Gastroesophageal sphincter (tissue), 4 donors: ENCODE measurements at regions not wholly inside any gene's neighbourhood (a gene's known extent, or its start where the extent isn't known, plus 50 kb on each side); places are given as distances from the start of the nearest gene placed in this dataset.

Experiments used
- ATAC-seq: fragments of 150-250 bp; one replicate; pipeline ENCODE4 v1.9.1; 2016; ENCODE audit warnings: mild to moderate bottlenecking, moderate library complexity
- H3K27ac ChIP-seq, 4 donors: fragments of 200-600 bp; sonication (generic) in 3 of 4; 1 replicate in 3 of 4; 2 replicates in 1 of 4; pipeline ENCODE4 v1.5.1; 2016 to 2019
- H3K27me3 ChIP-seq: fragments of 200-600 bp; sonication (generic); one replicate; pipeline ENCODE4 v1.5.1; 2019
- H3K36me3 ChIP-seq, 2 donors: fragments of 200-600 bp; sonication (generic); one replicate each; pipeline ENCODE4 v1.5.1; 2019; ENCODE audit warnings: control low read depth in 1 of 2
- H3K4me1 ChIP-seq, 3 donors: fragments of 200-600 bp; sonication (generic); 1 replicate in 2 of 3; 2 replicates in 1 of 3; pipeline ENCODE4 v1.5.1; 2016 to 2019; ENCODE audit warnings: control low read depth in 2 of 3
- H3K4me3 ChIP-seq, 2 donors: fragments of 200-600 bp; sonication (generic); one replicate each; pipeline ENCODE4 v1.5.1; 2019; ENCODE audit warnings: mild to moderate bottlenecking in 1 of 2, moderate library complexity in 1 of 2
- H3K9me3 ChIP-seq, 3 donors: fragments of 200-600 bp; sonication (generic); one replicate each; pipeline ENCODE4 v1.5.1; 2017 to 2019; ENCODE audit warnings: control low read depth in 2 of 3
- CTCF ChIP-seq, 4 experiments: fragments of 200-600 bp in 2 of 4; fragments of 450-650 bp in 2 of 4; sonication (generic) in 1 of 4; IDR thresholded peaks; one replicate each; pipeline ENCODE4 v1.5.1; 2017 to 2019; ENCODE audit warnings: antibody characterized with exemption in 4 of 4, mild to moderate bottlenecking in 2 of 4, moderate library complexity in 2 of 4
- EP300 ChIP-seq: sonication (generic); formaldehyde crosslinking; IDR thresholded peaks from one replicate; pipeline ENCODE4 v1.6.1; 2017; ENCODE audit warnings: antibody characterized with exemption, mild to moderate bottlenecking
- POLR2A ChIP-seq, 2 donors: fragments of 450-650 bp; IDR thresholded peaks; one replicate each; pipeline ENCODE4 v1.6.1; 2017; ENCODE audit warnings: antibody characterized with exemption in 2 of 2, mild to moderate bottlenecking in 2 of 2, moderate library complexity in 1 of 2
- POLR2AphosphoS5 ChIP-seq: sonication (generic); formaldehyde crosslinking; IDR thresholded peaks from one replicate; pipeline ENCODE4 v1.6.1; 2017; ENCODE audit warnings: antibody characterized with exemption
- WGBS, 2 donors: methylation state at CpG; one replicate each; pipeline ENCODE4 v1.1.5; 2018; ENCODE audit warnings: low coverage in 1 of 2; 5-methylcytosine and 5-hydroxymethylcytosine counted together

GRCh38 chr2:6492573-6492972, 373.1 kb downstream of the CMPK2 start:
- WGBS, 2 donors, result 50% methylated on average over 1 of the region's 1 CpG; no CpG with 5 or more reads in 1 of the 2 donors
- H3K27ac ChIP-seq, result no peak overlapping the region
- H3K27me3 ChIP-seq, result no peaks in the 10 kb centered on the region
- no peaks in the 10 kb centered on the region for H3K9me3 ChIP-seq
- TF ChIP-seq POLR2A (IDR thresholded peaks at IDR 0.05), result no peak
- no peak for TF ChIP-seq POLR2AphosphoS5
- TF ChIP-seq EP300, result no peak
- no peak for TF ChIP-seq CTCF (IDR thresholded peaks at IDR 0.05)
- no peak for ATAC-seq
- H3K36me3 ChIP-seq, result no peaks in the 10 kb centered on the region
- no peak overlapping the region for H3K4me3 ChIP-seq
- H3K4me1 ChIP-seq, result no peaks in the 10 kb centered on the region

GRCh38 chr2:6493266-6493665, 372.4 kb downstream of the CMPK2 start:
- Histone ChIP-seq H3K27me3 (no peaks in the 10 kb centered on the region), H3K36me3 (no peaks in the 10 kb centered on the region), H3K4me1 (no peaks in the 10 kb centered on the region), H3K9me3 (no peaks in the 10 kb centered on the region), H3K27ac (no peak overlapping the region), H3K4me3 (no peak overlapping the region)
- no peak for TF ChIP-seq POLR2AphosphoS5
- 76 to 88% methylated on average over 1 to 4 of the region's 4 CpGs for WGBS, 2 donors
- ATAC-seq, result no peak

DNA sequence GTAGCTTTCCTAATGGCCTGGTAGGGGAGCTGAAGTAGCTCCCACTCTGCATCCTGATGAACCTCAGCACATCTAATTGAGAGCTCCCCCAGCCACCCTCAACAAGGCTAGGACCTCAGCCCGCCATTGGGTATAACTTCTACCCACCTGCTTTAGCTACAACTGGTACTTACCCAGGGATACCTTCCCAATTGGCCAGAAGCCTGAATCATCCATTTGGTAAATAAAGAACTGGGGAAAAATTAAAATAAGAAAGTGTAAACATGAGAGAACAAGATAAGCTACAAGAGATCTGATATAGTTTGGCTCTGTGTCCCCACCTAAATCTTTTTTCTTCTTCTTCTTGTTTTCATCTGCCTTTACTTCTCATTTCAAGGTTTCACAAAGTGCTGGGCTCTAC, 372.0 kb downstream of the CMPK2 start:
- Histone ChIP-seq H3K36me3 (no peaks in the 10 kb centered on the region), H3K4me3 (no peak overlapping the region), H3K9me3 (no peaks in the 10 kb centered on the region), H3K4me1 (no peaks in the 10 kb centered on the region), H3K27ac (no peak overlapping the region), H3K27me3 (no peaks in the 10 kb centered on the region)
- no peak for ATAC-seq
- TF ChIP-seq CTCF (IDR thresholded peaks at IDR 0.05), result no peak
- TF ChIP-seq EP300, result no peak
- TF ChIP-seq POLR2A (IDR thresholded peaks at IDR 0.05), result no peak
- TF ChIP-seq POLR2AphosphoS5, result no peak
- WGBS, 2 donors, result 100% methylated on average over 1 of the region's 1 CpG

- Histone ChIP-seq H3K4me1 (no peaks in the 10 kb centered on the region), H3K36me3 (no peaks in the 10 kb centered on the region), H3K27me3 (no peaks in the 10 kb centered on the region), H3K4me3 (no peak overlapping the region), H3K27ac (no peak overlapping the region), H3K9me3 (no peaks in the 10 kb centered on the region)
- WGBS, 2 donors, result 100% methylated on average over 6 of the region's 19 CpGs; no CpG with 5 or more reads in 1 of the 2 donors
- TF ChIP-seq CTCF (IDR thresholded peaks at IDR 0.05) (no peak), EP300 (no peak), POLR2AphosphoS5 (no peak), POLR2A (IDR thresholded peaks at IDR 0.05) (no peak)
- no peak for ATAC-seq
These were observed 370.2 kb downstream of the CMPK2 start for GRCh38 chr2:6495466-6495865.

DNA sequence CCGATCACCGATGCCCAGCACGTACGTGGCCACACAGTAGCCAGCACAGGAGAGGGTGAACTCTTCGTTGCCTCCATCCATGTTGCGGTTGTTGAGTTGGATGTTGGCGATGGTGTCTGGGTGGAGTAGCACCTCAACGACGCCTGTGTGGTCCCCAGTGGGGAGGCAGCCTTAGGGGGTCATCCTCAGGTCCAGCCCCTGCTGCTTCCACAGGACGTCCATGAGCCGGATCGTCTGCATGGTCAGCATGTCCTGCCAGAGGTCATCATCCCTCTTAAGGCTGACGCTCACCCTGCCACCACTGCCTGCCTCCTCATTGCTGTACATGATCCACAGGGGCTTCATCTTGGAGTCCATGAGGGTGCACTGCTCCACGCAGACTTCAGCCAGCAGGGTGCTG, 369.3 kb downstream of the CMPK2 start:
- Histone ChIP-seq H3K4me1 (no peaks in the 10 kb centered on the region), H3K36me3 (no peaks in the 10 kb centered on the region), H3K9me3 (no peaks in the 10 kb centered on the region), H3K27ac (no peak overlapping the region), H3K4me3 (no peak overlapping the region), H3K27me3 (no peaks in the 10 kb centered on the region)
- 90% methylated on average over 3 of the region's 14 CpGs; no CpG with 5 or more reads in 1 of the 2 donors for WGBS, 2 donors
- no peak for TF ChIP-seq EP300
- TF ChIP-seq POLR2A (IDR thresholded peaks at IDR 0.05), result no peak
- no peak for TF ChIP-seq CTCF (IDR thresholded peaks at IDR 0.05)
- no peak for TF ChIP-seq POLR2AphosphoS5
- ATAC-seq, result no peak
